Nucleus accumbens (tissue), 56 donors: ENCODE measurements at regions not wholly inside any gene's neighbourhood (a gene's known extent, or its start where the extent isn't known, plus 50 kb on each side); places are given as distances from the start of the nearest gene placed in this dataset.
"Not testable (repeated sequence)": the region's sequence is repeated elsewhere in the genome, so short reads cannot be mapped to it uniquely, and the experiment has no call there.

Experiments
- DNase-seq, 56 donors: peaks; one replicate each; lab custom pipeline; 2025; lab: John Stamatoyannopoulos, UW

DNA sequence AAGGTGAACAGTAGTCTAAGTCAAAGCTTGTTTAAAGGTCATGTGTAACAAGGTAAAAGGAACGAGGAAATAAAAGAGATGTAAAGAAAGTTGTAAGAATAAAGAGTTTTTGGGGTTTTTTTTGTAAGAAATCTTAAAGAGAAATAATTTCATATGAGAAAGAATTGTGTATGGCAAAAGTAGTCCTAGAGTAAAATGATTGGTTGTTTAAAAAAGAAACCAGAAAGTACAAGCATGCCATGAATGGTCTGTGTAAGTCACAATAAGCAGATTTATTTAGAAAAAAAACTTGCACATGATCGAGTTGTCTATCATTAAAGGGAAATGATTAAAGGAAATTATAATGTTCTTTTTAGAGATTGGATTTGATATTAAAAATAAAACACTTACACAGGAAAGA lies 172.6 kb upstream of the TUSC1 start:
- DNase-seq = no peak

DNA sequence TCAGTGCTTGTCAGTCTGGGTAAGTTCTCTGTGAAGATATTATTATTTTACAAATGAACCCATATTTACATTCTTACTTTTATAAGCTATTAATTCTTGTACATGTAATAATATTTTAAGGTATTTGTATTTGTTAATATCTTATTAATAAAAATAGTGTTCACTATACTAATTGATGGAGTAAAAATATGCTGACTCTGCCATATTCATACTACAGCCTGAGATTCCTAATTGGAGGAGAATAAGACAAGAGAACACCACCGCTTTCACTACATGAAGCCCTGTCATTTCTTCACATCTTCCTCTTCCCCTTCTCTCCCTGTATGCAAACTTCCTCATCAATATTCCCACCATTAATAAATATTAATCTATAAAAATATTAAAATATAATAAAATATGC lies 167.6 kb upstream of the TUSC1 start:
- DNase-seq = no peak

DNA sequence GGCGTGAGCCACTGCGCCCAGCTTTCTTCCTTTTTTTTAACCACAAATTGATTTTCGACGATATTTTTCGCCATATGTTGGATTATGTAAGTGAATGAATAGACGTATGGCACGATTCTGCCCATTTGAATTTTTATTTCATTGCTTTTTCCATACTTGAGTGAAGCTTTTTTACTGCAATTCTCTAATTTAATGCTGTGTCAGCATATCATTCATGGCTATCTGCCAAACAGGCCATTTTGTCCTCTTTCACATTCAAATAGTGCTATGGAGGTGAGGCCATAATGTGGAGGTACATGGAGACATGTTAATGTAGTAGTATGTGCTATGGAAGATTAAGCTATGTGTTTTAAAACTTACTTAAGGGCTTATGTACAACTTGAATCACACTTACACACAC lies 152.1 kb upstream of the TUSC1 start:
- DNase-seq = no peak

DNA sequence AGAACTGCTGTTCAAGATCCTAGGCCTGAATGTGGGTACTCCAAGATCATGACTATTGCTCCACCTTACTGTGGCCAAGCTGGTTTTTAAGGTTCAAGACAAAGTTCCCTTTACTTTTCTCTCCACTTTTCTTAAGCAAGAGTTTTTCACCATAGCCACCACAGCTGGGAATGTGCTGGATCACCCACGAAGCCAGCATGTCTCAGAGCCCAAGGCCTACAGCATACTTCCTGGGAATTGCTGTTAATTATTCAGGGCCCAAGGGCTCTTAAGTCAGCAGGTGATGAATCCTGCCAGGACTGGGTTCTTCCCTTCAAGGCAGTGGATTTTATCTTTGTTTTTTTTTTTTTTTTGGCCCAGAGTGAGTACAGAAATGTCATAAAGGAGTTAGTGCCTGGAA lies 149.4 kb upstream of the TUSC1 start:
- DNase-seq = no peak

DNA sequence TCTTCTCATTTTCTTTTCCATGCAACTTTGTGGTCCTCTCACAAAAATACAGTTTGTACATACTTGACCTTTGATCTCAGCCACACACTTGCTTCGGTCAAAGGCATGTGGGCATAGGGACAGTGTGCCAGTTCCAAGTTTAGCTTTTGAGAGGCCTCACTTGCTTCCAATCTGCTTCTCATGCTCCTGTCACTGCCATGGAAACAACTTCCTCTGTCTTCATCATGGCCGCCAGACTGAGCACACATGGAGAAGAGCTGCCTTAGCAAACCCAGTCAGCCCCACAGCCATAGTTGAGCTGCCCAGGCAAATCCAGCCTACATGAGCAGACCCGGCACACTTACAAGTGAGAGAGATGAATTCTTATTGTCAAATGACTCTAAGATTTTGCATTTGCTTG lies 138.2 kb upstream of the TUSC1 start:
- DNase-seq = no peak

DNA sequence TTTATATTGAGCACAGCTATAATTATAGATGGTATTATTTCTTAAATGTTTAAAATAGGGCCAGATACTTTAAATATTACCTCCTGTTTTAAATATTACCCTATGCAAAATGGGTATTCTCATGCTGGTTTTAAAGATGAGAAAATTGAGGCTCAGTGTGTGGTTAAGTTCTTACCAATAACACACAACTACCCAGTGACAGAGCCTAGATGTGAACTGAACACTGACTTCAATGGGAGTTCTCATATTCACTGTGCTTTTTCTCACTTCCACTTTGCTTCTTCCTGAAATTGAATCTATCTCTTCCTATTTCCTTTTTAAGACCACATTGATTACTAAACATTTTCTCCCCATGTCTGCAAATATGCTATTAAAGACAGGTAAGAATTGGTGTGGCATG lies 135.8 kb upstream of the TUSC1 start:
- DNase-seq = no peak

DNA sequence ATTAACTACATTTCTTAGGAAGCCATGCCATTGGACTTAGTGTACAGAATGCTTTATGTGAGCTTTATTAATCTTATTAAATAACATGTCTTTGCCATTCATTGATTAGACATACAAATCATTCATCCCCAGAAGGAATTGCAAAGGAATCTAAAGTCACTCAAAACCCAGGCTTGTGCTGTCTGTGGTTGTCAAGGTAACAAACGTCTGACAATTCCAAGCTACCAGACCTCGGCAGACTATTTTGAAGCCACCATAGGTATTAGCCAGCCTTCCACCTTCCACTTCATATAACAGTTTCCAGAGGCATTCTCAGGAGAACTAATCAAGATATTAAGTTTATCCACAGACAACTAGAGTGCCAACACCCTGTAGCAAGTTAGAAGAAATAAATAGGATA lies 135.2 kb upstream of the TUSC1 start:
- DNase-seq = no peak

DNA sequence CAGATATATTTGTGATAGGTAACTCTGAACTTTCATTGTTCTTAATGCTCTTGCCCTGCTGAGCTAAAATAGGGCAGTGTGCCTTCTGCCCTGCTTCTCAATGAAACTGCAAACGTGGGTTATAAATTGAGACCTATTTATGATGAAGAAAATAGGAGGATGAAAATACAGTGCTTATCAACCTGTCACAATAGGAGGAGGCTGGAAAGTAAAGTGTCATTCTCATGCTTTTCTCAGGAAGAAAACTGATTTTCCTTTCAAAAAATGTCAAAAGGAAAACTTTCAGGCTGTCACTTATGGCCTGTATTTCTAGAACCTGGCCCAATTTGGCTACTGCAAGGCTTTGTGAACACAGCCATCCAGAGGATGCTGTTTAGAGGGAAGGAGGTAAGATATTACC lies 130.3 kb upstream of the TUSC1 start:
- no peak for DNase-seq

DNA sequence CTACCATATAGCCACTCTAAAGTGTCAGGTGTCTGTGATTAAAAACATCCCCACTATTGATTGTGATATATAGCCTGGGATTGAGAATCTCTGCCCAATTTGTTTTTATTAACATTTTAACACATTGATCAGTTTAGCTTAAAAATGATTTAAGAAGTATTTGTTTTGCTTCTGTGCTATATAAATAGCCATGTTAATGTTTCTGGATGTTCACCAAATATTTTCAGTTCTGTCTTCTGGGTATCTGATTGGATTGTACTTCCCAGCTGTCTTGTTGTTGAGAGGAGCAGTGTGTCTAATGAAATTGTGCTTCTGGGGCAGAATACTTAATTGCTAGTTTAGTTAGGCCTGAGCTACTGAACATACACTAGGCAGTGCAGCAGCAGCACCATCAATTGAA lies 126.6 kb upstream of the TUSC1 start:
- no peak for DNase-seq

DNA sequence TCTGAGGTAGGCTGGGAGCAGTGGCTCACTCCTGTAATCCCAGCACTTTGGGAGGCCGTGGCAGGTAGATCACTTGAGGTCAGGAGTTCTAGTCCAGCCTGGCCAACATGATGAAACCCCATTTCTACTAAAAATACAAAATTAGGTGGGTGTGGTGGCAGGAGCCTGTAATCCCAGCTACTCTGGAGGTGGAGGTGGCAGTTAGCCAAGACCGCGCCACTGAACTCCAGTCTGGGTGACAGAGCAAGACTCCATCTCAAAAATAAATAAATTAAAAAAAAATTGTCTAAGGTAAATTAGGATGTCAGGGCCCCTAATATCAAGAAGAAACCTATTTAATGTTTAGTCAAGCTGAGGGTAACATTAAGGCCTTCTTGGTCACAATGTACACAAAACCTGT lies 123.7 kb upstream of the TUSC1 start:
- not testable (repeated sequence) for DNase-seq

DNA sequence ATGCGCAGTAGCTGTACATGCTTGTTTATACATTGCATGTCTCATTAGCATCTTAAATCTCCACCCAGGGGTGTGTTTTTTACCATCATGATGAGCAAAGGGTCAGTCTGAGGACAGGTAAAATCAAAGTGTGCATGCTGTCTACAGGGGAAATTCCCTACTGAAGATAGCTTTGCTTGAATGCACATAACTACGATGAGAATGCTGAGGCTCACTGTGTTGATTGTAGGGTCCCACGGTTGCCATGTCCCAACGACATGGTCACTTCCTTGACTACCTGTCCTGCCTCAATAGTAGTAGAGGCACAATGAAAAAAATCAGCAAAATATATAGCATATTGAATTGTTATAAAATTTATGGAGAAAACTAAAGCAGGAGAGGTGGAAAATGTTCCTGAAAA lies 95.6 kb upstream of the TUSC1 start:
- DNase-seq = no peak

DNA sequence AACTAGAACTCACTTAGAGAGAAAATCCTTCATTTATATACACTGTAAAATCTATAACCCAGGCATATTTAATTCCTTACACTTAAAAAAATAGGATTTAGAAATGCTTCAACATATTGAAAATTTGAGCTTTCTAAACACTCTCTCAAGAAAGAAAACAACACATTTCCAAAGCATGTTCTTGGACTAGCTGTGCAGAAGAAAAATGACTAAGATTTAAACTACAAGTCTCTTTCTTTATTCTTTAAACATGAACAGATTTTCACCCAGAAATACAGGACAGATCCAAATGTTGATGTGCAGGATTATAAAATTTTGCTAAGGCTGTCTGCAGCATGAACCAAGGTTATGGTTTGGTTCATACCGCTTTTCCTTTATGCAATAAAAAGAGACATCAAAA lies 77.7 kb upstream of the TUSC1 start:
- no peak for DNase-seq

DNA sequence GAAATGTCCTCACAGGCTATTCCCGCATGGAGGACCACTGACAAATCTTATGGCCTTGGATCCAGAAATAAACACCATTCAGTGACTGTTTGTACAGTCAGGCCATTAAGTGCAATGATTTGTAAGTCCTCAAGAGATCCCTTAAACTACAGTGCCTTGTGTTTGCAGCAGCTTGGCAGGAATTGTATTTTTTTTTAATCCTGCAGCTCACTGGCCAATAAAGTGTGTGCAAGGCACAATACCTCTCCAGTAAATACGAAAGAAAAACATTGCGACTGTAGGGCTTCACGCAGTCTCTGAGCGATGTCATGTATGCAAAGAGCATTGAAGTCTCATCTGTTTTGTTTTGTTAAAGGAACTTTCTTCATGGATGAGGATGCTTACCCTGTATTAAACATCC lies 74.2 kb upstream of the TUSC1 start:
- no peak for DNase-seq

DNA sequence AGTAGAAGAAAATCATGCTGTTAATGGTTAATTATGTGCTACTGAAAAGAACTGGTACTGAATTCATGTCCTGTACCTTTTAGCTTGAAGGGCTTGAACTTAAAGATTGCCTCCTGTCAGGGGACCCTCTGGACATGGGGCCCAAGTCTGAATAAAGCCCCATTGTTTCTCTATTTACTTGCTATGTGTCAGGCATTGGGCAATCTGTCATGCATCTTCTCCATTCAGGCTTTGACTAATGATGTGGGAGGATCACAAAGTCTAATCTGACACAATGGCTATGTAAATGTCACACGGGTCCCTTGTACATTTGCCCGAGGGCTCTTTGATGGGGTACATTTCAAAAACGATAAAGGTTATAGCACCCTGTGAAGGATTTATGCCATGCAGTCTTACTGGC lies 64.0 kb upstream of the TUSC1 start:
- peak in 1 of 56 donors; percentile 2 for DNase-seq

DNA sequence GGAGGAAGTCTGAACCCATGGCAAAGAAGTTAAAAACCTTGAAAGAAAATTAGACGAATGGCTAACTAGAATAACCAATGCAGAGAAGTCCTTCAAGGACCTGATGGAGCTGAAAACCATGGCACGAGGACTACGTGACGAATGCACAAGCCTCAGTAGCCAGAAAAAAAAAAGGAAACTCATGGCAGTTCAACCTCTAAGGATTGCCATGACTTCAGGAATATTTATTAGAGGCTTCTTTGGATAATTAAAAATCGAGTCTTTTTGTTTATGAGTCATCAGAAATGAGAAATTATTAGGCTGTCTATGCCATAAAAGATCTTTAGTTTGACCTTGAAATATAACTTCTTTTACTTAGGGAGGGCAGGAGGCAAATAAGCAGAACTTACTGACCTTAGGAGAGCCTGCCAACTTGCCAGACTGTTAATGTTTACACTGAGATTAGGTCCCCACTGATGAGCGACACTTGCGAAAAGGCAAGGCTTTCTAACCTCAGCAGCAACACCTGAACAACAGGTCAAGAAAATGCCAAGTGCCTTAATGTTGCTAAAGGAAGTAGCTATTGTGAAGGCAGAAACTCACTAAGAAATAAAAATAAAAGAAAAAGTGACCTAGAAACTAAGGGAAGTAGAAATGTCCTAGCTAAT lies 55.2 kb upstream of the TUSC1 start:
- DNase-seq = no peak

DNA sequence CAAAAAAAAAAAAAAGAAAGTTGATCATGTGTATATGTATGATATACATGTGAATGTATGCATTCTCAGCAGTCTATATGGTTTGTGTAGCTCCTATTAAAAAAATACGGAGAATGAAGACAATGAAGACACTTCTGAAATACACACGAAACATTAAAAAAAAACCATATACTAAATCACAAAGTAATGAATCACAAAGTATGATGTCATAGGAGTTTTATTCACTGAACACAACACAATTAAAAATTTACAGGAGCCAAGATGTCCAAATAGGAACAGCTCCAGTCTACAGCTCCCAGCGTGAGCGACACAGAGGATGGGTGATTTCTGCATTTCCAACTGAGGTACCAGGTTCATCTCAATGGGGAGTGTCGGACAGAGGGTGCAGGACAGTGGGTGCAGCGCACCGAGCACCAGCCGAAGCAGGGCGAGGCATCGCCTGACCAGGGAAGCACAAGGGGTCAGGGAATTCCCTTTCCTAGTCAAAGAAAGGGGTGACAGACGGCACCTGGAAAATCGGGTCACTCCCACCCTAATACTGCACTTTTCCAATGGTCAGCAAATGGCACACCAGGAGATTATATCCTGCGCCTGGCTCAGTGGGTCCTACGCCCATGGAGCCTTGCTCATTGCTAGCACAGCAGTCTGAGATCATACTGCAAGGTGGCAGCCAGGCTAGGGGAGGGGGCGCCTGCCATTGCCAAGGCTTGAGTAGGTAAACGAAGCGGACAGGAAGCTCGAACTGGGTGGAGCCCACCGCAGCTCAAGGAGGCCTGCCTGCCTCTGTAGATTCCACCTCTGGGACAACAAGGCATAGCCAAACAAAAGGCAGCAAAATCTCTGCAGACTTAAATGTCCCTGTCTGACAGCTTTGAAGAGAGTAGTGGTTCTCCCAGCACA lies 53.9 kb upstream of the TUSC1 start:
- DNase-seq = not testable (repeated sequence)
